WTC11 (cell line): ENCODE measurements at regions not wholly inside any gene's neighbourhood (a gene's known extent, or its start where the extent isn't known, plus 50 kb on each side); places are given as distances from the start of the nearest gene placed in this dataset.

Experiments used
- ATAC-seq: fragments of 200-7000 bp; cut with Tn5 transposase; 2 replicates; pipeline ENCODE4 v1.10.0; 2021; ENCODE audit warnings: mild to moderate bottlenecking, moderate library complexity
- CTCF ChIA-PET: fragments of 300-600 bp; sonication (Branson Sonifier 250); formaldehyde crosslinking; loops from one replicate; lab custom pipeline; 2021; ENCODE audit warnings: antibody characterized with exemption; lab: Charles Lee
- POLR2A ChIA-PET: fragments of 350-600 bp; sonication (Branson Sonifier 250); formaldehyde crosslinking; loops from one replicate; lab custom pipeline; 2021; ENCODE audit warnings: antibody characterized with exemption; lab: Charles Lee
- DNase-seq: peaks from one replicate; pipeline ENCODE4 v3.0.0; 2021; ENCODE audit warnings: low spot score
- H3K27ac Mint-ChIP-seq: 2 replicates; pipeline ENCODE4 v1.8.0; 2021; ENCODE audit warnings: mixed read lengths
- H3K27me3 Mint-ChIP-seq: 2 replicates; pipeline ENCODE4 v1.8.0; 2021; ENCODE audit warnings: low read depth, mild to moderate bottlenecking, moderate library complexity, mixed read lengths
- H3K36me3 Mint-ChIP-seq: 2 replicates; pipeline ENCODE4 v1.8.0; 2021; ENCODE audit warnings: mixed read lengths
- H3K4me1 Mint-ChIP-seq: 2 replicates; pipeline ENCODE4 v1.8.0; 2022; ENCODE audit warnings: mixed read lengths
- H3K4me3 Mint-ChIP-seq: 2 replicates; pipeline ENCODE4 v1.8.0; 2021; ENCODE audit warnings: mild to moderate bottlenecking, moderate library complexity, mixed read lengths
- H3K9me3 Mint-ChIP-seq: 2 replicates; pipeline ENCODE4 v1.8.0; 2021; ENCODE audit warnings: mixed read lengths
- ATF1 ChIP-seq: sonication (generic); formaldehyde crosslinking; IDR thresholded peaks from 2 replicates; pipeline ENCODE4 v1.8.1; 2023; ENCODE audit warnings: mild to moderate bottlenecking, moderate library complexity, missing genetic modification reagents
- ELF4 ChIP-seq: sonication (generic); formaldehyde crosslinking; IDR thresholded peaks from 2 replicates; pipeline ENCODE4 v1.8.1; 2022; ENCODE audit warnings: low read depth, mild to moderate bottlenecking, moderate library complexity, missing genetic modification reagents
- EMX1 ChIP-seq: fragments of 250-450 bp; sonication (Bioruptor Pico); IDR thresholded peaks from 2 replicates; pipeline ENCODE4 v1.8.0; 2021; ENCODE audit warnings: mild to moderate bottlenecking
- IRF2 ChIP-seq: sonication (generic); formaldehyde crosslinking; IDR thresholded peaks from 2 replicates; pipeline ENCODE4 v1.8.0; 2022; ENCODE audit warnings: low read depth, missing genetic modification reagents, borderline replicate concordance
- NR3C1 ChIP-seq: sonication (generic); formaldehyde crosslinking; conservative IDR thresholded peaks from 2 replicates; pipeline ENCODE4 v1.8.1; 2023; ENCODE audit warnings: low read depth, mild to moderate bottlenecking, missing genetic modification reagents
- OVOL2 ChIP-seq: fragments of 250-450 bp; sonication (Bioruptor Pico); IDR thresholded peaks from 2 replicates; pipeline ENCODE4 v1.9.0; 2021; ENCODE audit warnings: mild to moderate bottlenecking, borderline replicate concordance
- RORB ChIP-seq: fragments of 250-450 bp; sonication (Bioruptor Pico); IDR thresholded peaks from 2 replicates; pipeline ENCODE4 v1.9.0; 2021; ENCODE audit warnings: mild to moderate bottlenecking
- ZNF219 ChIP-seq: sonication (generic); formaldehyde crosslinking; IDR thresholded peaks from 2 replicates; pipeline ENCODE4 v1.8.0; 2023; ENCODE audit warnings: missing genetic modification reagents, mild to moderate bottlenecking, borderline replicate concordance
- ZNF263 ChIP-seq: sonication (generic); formaldehyde crosslinking; IDR thresholded peaks from 2 replicates; pipeline ENCODE4 v1.8.1; 2022; ENCODE audit warnings: low read depth, mild to moderate bottlenecking, moderate library complexity, missing genetic modification reagents
- ZNF416 ChIP-seq: fragments of 250-450 bp; sonication (Bioruptor Pico); IDR thresholded peaks from 2 replicates; pipeline ENCODE4 v1.9.0; 2021; ENCODE audit warnings: mild to moderate bottlenecking, inconsistent platforms
- ZNF532 ChIP-seq: fragments of 250-450 bp; sonication (Bioruptor Pico); IDR thresholded peaks from 2 replicates; pipeline ENCODE4 v1.9.0; 2021; ENCODE audit warnings: mild to moderate bottlenecking, borderline replicate concordance
- TF ChIP-seq, protein P1 (sequence below): sonication (generic); formaldehyde crosslinking; IDR thresholded peaks from 2 replicates; pipeline ENCODE4 v1.8.1; 2023; ENCODE audit warnings: mild to moderate bottlenecking, missing genetic modification reagents, moderate library complexity
- TF ChIP-seq, protein P2 (sequence below): fragments of 250-450 bp; sonication (Bioruptor Pico); conservative IDR thresholded peaks from 2 replicates; pipeline ENCODE4 v1.9.0; 2021; ENCODE audit warnings: mild to moderate bottlenecking
- TF ChIP-seq, protein P3 (sequence below): sonication (generic); formaldehyde crosslinking; IDR thresholded peaks from 2 replicates; pipeline ENCODE4 v1.8.0; 2023; ENCODE audit warnings: mild to moderate bottlenecking, missing genetic modification reagents
- TF ChIP-seq, protein P4 (sequence below): sonication (generic); formaldehyde crosslinking; IDR thresholded peaks from 2 replicates; pipeline ENCODE4 v1.8.0; 2023; ENCODE audit warnings: missing genetic modification reagents
- TF ChIP-seq, protein P5 (sequence below): fragments of 250-450 bp; sonication (Bioruptor Pico); IDR thresholded peaks from 2 replicates; pipeline ENCODE4 v1.9.0; 2021; ENCODE audit warnings: moderate library complexity, mild to moderate bottlenecking, inconsistent platforms, borderline replicate concordance
- TF ChIP-seq, protein P6 (sequence below): fragments of 250-450 bp; sonication (Bioruptor Pico); IDR thresholded peaks from 2 replicates; pipeline ENCODE4 v2.1.2; 2022; ENCODE audit warnings: mild to moderate bottlenecking, moderate library complexity
- TF ChIP-seq, protein P7 (sequence below): sonication (generic); formaldehyde crosslinking; conservative IDR thresholded peaks from 2 replicates; pipeline ENCODE4 v1.8.1; 2023; ENCODE audit warnings: mild to moderate bottlenecking, low read depth, missing genetic modification reagents, moderate library complexity

DNA sequence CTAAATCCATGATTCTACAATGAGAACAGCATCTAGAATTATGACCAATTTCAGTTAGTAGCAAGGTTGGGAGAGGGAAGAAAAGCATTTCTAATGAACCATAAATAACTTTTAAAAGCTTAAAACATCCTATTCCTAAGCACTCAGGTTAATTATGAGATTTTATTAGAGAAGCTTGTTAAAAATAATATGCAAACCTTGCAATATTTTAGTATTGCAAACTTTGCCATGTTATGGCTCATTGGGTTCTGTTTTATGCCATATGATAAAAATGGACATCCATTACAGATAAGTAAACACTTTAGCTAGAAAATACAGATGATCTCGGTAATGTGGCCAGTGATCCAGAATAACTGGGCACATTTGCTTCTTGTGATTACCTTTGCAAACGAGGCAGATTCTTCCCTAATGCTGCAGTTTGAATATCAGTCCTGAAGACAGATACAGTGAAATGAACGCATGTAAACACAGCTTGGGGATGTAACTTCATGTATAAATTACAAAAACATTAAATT, 447.0 kb downstream of the PLK2 start:
- no peak for TF ChIP-seq ZNF416 (CRISPR knock-in tag)
- no peak for TF ChIP-seq ZNF532
- TF ChIP-seq, protein P1, sequence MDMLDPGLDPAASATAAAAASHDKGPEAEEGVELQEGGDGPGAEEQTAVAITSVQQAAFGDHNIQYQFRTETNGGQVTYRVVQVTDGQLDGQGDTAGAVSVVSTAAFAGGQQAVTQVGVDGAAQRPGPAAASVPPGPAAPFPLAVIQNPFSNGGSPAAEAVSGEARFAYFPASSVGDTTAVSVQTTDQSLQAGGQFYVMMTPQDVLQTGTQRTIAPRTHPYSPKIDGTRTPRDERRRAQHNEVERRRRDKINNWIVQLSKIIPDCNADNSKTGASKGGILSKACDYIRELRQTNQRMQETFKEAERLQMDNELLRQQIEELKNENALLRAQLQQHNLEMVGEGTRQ (CRISPR knock-in tag): no peak
- TF ChIP-seq, protein P2, sequence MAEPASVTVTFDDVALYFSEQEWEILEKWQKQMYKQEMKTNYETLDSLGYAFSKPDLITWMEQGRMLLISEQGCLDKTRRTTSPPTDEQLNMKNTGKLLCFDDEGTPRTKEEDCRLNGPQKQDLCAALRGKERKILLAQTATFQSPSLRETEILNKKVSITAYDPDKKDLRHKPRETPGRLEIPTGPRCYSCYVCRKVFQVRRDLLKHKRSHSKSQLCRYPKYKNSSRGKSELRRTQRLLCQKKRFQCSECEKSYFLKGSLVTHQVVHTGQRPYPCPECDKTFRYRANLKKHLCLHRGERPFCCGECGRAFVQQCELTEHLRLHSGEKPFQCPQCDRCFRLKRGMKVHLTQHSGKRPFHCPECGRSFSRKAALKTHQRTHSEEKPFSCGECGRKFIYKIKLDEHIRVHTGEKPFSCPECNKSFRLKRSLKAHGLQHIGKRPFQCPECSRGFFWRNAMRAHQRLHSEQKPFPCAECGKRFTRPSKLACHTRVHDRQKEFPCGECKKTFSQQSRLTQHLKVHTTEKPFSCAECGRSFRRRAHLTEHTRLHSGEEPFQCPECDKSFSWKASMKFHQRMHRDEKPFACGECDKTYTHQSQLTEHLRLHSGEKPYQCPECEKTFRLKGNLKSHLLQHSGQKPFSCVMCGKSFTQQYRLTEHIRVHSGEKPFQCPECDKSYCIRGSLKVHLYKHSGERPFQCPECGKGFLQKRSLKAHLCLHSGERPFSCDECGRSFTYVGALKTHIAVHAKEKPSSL (CRISPR knock-in tag): no peak
- no peak for TF ChIP-seq IRF2
- TF ChIP-seq NR3C1 (CRISPR knock-in tag): no peak
- TF ChIP-seq, protein P3, sequence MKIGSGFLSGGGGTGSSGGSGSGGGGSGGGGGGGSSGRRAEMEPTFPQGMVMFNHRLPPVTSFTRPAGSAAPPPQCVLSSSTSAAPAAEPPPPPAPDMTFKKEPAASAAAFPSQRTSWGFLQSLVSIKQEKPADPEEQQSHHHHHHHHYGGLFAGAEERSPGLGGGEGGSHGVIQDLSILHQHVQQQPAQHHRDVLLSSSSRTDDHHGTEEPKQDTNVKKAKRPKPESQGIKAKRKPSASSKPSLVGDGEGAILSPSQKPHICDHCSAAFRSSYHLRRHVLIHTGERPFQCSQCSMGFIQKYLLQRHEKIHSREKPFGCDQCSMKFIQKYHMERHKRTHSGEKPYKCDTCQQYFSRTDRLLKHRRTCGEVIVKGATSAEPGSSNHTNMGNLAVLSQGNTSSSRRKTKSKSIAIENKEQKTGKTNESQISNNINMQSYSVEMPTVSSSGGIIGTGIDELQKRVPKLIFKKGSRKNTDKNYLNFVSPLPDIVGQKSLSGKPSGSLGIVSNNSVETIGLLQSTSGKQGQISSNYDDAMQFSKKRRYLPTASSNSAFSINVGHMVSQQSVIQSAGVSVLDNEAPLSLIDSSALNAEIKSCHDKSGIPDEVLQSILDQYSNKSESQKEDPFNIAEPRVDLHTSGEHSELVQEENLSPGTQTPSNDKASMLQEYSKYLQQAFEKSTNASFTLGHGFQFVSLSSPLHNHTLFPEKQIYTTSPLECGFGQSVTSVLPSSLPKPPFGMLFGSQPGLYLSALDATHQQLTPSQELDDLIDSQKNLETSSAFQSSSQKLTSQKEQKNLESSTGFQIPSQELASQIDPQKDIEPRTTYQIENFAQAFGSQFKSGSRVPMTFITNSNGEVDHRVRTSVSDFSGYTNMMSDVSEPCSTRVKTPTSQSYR (CRISPR knock-in tag): no peak
- TF ChIP-seq RORB (CRISPR knock-in tag): no peak
- TF ChIP-seq, protein P4, sequence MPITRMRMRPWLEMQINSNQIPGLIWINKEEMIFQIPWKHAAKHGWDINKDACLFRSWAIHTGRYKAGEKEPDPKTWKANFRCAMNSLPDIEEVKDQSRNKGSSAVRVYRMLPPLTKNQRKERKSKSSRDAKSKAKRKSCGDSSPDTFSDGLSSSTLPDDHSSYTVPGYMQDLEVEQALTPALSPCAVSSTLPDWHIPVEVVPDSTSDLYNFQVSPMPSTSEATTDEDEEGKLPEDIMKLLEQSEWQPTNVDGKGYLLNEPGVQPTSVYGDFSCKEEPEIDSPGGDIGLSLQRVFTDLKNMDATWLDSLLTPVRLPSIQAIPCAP (CRISPR knock-in tag): no peak
- TF ChIP-seq EMX1: no peak
- TF ChIP-seq ZNF219 (CRISPR knock-in tag): no peak
- peaks cover 5% of the 10 kb centered on the region; the same call in 1 of the 2 replicates for H3K4me1 Mint-ChIP-seq
- H3K4me3 Mint-ChIP-seq: no peak overlapping the region
- no peak for ATAC-seq
- H3K36me3 Mint-ChIP-seq: no peaks in the 10 kb centered on the region
- ChIA-PET POLR2A (no interaction called here), CTCF (no interaction called here)
- no peak overlapping the region for H3K27ac Mint-ChIP-seq
- no peaks in the 10 kb centered on the region for H3K9me3 Mint-ChIP-seq
- DNase-seq: no peak
- H3K27me3 Mint-ChIP-seq: no peaks in the 10 kb centered on the region

- Mint-ChIP-seq H3K9me3 (no peaks in the 10 kb centered on the region), H3K4me3 (no peak overlapping the region), H3K36me3 (no peaks in the 10 kb centered on the region), H3K4me1 (peaks cover 5% of the 10 kb centered on the region; the same call in 1 of the 2 replicates), H3K27me3 (no peaks in the 10 kb centered on the region), H3K27ac (no peak overlapping the region)
- ChIA-PET POLR2A (no interaction called here), CTCF (no interaction called here)
- DNase-seq (no peak), ATAC-seq (no peak)
- TF ChIP-seq, protein P5, sequence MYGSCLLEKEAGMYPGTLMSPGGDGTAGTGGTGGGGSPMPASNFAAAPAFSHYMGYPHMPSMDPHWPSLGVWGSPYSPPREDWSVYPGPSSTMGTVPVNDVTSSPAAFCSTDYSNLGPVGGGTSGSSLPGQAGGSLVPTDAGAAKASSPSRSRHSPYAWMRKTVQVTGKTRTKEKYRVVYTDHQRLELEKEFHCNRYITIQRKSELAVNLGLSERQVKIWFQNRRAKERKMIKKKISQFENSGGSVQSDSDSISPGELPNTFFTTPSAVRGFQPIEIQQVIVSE: no peak
- no peak for TF ChIP-seq OVOL2 (CRISPR knock-in tag)
- TF ChIP-seq ELF4: no peak
- TF ChIP-seq, protein P6, sequence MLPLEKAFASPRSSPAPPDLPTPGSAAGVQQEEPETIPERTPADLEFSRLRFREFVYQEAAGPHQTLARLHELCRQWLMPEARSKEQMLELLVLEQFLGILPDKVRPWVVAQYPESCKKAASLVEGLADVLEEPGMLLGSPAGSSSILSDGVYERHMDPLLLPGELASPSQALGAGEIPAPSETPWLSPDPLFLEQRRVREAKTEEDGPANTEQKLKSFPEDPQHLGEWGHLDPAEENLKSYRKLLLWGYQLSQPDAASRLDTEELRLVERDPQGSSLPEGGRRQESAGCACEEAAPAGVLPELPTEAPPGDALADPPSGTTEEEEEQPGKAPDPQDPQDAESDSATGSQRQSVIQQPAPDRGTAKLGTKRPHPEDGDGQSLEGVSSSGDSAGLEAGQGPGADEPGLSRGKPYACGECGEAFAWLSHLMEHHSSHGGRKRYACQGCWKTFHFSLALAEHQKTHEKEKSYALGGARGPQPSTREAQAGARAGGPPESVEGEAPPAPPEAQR (CRISPR knock-in tag): no peak
- TF ChIP-seq ZNF263 (CRISPR knock-in tag): no peak
- TF ChIP-seq ATF1: no peak
- TF ChIP-seq, protein P7, sequence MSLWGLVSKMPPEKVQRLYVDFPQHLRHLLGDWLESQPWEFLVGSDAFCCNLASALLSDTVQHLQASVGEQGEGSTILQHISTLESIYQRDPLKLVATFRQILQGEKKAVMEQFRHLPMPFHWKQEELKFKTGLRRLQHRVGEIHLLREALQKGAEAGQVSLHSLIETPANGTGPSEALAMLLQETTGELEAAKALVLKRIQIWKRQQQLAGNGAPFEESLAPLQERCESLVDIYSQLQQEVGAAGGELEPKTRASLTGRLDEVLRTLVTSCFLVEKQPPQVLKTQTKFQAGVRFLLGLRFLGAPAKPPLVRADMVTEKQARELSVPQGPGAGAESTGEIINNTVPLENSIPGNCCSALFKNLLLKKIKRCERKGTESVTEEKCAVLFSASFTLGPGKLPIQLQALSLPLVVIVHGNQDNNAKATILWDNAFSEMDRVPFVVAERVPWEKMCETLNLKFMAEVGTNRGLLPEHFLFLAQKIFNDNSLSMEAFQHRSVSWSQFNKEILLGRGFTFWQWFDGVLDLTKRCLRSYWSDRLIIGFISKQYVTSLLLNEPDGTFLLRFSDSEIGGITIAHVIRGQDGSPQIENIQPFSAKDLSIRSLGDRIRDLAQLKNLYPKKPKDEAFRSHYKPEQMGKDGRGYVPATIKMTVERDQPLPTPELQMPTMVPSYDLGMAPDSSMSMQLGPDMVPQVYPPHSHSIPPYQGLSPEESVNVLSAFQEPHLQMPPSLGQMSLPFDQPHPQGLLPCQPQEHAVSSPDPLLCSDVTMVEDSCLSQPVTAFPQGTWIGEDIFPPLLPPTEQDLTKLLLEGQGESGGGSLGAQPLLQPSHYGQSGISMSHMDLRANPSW (CRISPR knock-in tag): no peak
Observed at GRCh38 chr5:58012102-58012501, 447.8 kb downstream of the PLK2 start.
